ENCODE measurements at regions not wholly inside any gene's neighbourhood (a gene's known extent, or its start where the extent isn't known, plus 50 kb on each side); places are given as distances from the start of the nearest gene placed in this dataset.

- no peak for TF ChIP-seq PRDM15 (CRISPR knock-in tag; IDR thresholded peaks at IDR 0.05)
Measured at GRCh38 chr10:59036311-59037017, 140.0 kb upstream of the PHYHIPL start (continued).

- Histone ChIP-seq H3K27ac (ENCODE audit: control insufficient read depth, insufficient read depth) (no peak overlapping the region), H3K79me2 (ENCODE audit: control insufficient read depth, insufficient read depth, low read length) (no peaks in the 10 kb centered on the region), H3K27me3 (replicated peaks in 1 of 2; ENCODE audit: control insufficient read depth in 2 of 2, insufficient read depth in 2 of 2, low read length in 1 of 2) (no peaks in the 10 kb centered on the region), H3K9ac (ENCODE audit: control insufficient read depth, insufficient read depth, low read length) (no peak overlapping the region), H3K9me3 (replicated peaks; ENCODE audit: control insufficient read depth, insufficient read depth, low read length) (no peaks in the 10 kb centered on the region; the same call in 2 of the 3 replicates), H4K20me1 (ENCODE audit: control insufficient read depth, insufficient read depth) (no peaks in the 10 kb centered on the region), H3K4me2 (ENCODE audit: control insufficient read depth, insufficient read depth) (peak overlapping the region; percentile 8; the same call in 1 of the 2 replicates), H3K36me3 (ENCODE audit: control insufficient read depth in 2 of 2, insufficient read depth in 2 of 2, low read length in 1 of 2) (no peaks in the 10 kb centered on the region; a peak in 1 of 4 replicates), H3K4me3 (no peak overlapping the region), H3K4me1 (ENCODE audit: control insufficient read depth, insufficient read depth, low read length) (peaks cover 13% of the 10 kb centered on the region), H2AFZ (ENCODE audit: control insufficient read depth, low read depth, low read length) (no peak overlapping the region)
- ATAC-seq (peak; percentile 29), DNase-seq (ENCODE audit: low read depth, low spot score) (no peak), FAIRE-seq (no peak)
- in situ Hi-C loops (cut with MboI): no loop called here
- intact Hi-C loops (cut with micrococcal nuclease; ENCODE audit: unreplicated experiment): no loop called here
- TF ChIP-seq IRF3 (IDR thresholded peaks at IDR 0.05) (no peak), ZNF24 (IDR thresholded peaks at IDR 0.05) (no peak), ATF2 (IDR thresholded peaks at IDR 0.05; ENCODE audit: low read length) (peak; percentile 11; the same call in 1 of the 2 replicates), TAF1 (IDR thresholded peaks at IDR 0.05; ENCODE audit: borderline replicate concordance, low read depth, low read length) (no peak), BRCA1 (IDR thresholded peaks at IDR 0.05; ENCODE audit: low read depth, low read length) (no peak), SMAD5 (IDR thresholded peaks at IDR 0.05; ENCODE audit: low read depth) (no peak)
- CTCF ChIA-PET: interaction anchor here (0.9 to 1.8 kb wide), 7 partner anchors 11 to 105 kb away, joined by 3 to 13 read pairs (median 3); no protein-coding TSS in a partner anchor
- no TSS peak for BruUV-seq (replicated peaks)
- SMC1A ChIA-PET (ENCODE audit: uncharacterized antibody, unreplicated experiment): interaction anchor here (0.7 to 6.8 kb wide), 28 partner anchors 10 to 195 kb away, joined by 3 to 78 read pairs (median 6); no protein-coding TSS in a partner anchor
- POLR2A ChIA-PET: interaction anchor here (0.7 to 2.2 kb wide), 6 partner anchors 8 to 76 kb away, joined by 3 to 9 read pairs (median 6); no protein-coding TSS in a partner anchor
- RAD21 ChIA-PET (ENCODE audit: unreplicated experiment): interaction anchor here (0.8 to 6.1 kb wide), 17 partner anchors 10 to 83 kb away, joined by 3 to 69 read pairs (median 5); no protein-coding TSS in a partner anchor
- 3% methylated on average over 2 of the region's 2 CpGs for WGBS (ENCODE audit: insufficient coverage, insufficient replicate concordance, low lambda C conversion rate, missing lambda C conversion rate)
Measured at GRCh38 chr10:59037018-59037389, 139.4 kb upstream of the PHYHIPL start.

All from GM12878 (cell line).